ENCODE measurements at regions not wholly inside any gene's neighbourhood (a gene's known extent, or its start where the extent isn't known, plus 50 kb on each side); places are given as distances from the start of the nearest gene placed in this dataset.

- Histone ChIP-seq H3K4me1 (ENCODE audit: insufficient read depth) (peaks cover 3% of the 10 kb centered on the region), H3K27me3 (no peaks in the 10 kb centered on the region), H3K4me3 (no peak overlapping the region), H3K36me3 (no peaks in the 10 kb centered on the region), H3K27ac (no peak overlapping the region), H3K9me3 (no peaks in the 10 kb centered on the region)
- TF ChIP-seq, protein P1, sequence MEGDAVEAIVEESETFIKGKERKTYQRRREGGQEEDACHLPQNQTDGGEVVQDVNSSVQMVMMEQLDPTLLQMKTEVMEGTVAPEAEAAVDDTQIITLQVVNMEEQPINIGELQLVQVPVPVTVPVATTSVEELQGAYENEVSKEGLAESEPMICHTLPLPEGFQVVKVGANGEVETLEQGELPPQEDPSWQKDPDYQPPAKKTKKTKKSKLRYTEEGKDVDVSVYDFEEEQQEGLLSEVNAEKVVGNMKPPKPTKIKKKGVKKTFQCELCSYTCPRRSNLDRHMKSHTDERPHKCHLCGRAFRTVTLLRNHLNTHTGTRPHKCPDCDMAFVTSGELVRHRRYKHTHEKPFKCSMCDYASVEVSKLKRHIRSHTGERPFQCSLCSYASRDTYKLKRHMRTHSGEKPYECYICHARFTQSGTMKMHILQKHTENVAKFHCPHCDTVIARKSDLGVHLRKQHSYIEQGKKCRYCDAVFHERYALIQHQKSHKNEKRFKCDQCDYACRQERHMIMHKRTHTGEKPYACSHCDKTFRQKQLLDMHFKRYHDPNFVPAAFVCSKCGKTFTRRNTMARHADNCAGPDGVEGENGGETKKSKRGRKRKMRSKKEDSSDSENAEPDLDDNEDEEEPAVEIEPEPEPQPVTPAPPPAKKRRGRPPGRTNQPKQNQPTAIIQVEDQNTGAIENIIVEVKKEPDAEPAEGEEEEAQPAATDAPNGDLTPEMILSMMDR (IDR thresholded peaks at IDR 0.05): no peak
- no peak for TF ChIP-seq EP300 (IDR thresholded peaks at IDR 0.05)
- no peak for TF ChIP-seq POLR2A (IDR thresholded peaks at IDR 0.05)
- WGBS, 3 donors: 64 to 92% (median 81%) methylated on average over 7 of the region's 7 CpGs
- intact Hi-C loops (cut with DNase I): no loop called here
- DNase-seq: no peak
These were observed 71.6 kb downstream of the GJA1 start for GRCh38 chr6:121506761-121507754.

DNA sequence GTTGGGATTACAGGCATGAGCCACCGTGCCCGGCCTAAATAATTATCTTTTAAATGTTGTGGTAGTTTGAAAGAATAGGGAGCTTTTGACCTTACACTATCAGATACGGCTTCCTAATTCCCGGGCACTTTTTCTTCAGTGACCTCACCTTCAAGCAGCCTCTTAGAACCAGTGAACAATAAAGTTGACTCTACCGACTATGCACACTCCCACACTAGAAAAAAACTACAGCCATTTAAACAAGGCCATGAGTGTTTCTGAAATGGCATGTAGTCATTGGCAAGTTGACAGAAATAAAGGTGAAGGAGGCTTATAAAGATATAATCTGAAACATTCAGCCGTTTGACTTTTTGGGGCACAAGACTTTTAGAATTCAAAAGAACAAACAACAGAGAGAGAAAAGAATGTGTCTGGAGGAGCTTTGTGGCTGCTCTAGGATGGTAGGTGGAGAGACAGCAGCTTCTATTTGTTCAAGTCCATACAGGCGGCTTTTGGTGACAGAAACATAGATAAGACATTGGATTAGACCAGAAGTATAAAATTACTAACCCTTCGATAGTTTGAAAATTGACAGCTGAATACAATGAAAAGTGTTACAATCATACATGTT lies 75.2 kb downstream of the GJA1 start:
- no peaks in the 10 kb centered on the region for H3K36me3 ChIP-seq
- no peaks in the 10 kb centered on the region for H3K9me3 ChIP-seq
- DNase-seq: no peak
- 73 to 80% (median 74%) methylated on average over 8 of the region's 8 CpGs for WGBS, 3 donors
- H3K4me1 ChIP-seq (ENCODE audit: insufficient read depth): peaks cover 1% of the 10 kb centered on the region
- H3K27ac ChIP-seq: no peak overlapping the region
- TF ChIP-seq POLR2A (IDR thresholded peaks at IDR 0.05): no peak
- TF ChIP-seq, protein P1 (IDR thresholded peaks at IDR 0.05): no peak
- TF ChIP-seq EP300 (IDR thresholded peaks at IDR 0.05): no peak
- H3K4me3 ChIP-seq: no peak overlapping the region
- intact Hi-C loops (cut with DNase I): no loop called here
- no peaks in the 10 kb centered on the region for H3K27me3 ChIP-seq

GRCh38 chr6:121515630-121516265 lies 80.3 kb downstream of the GJA1 start:
- intact Hi-C loops (cut with DNase I): no loop called here
- no peaks in the 10 kb centered on the region for H3K9me3 ChIP-seq
- H3K4me3 ChIP-seq: no peak overlapping the region
- peaks cover 1% of the 10 kb centered on the region for H3K4me1 ChIP-seq (ENCODE audit: insufficient read depth)
- 90 to 95% (median 93%) methylated on average over 1 of the region's 1 CpG for WGBS, 3 donors
- DNase-seq: no peak
- no peaks in the 10 kb centered on the region for H3K27me3 ChIP-seq
- TF ChIP-seq POLR2A (IDR thresholded peaks at IDR 0.05): no peak
- H3K36me3 ChIP-seq: no peaks in the 10 kb centered on the region
- H3K27ac ChIP-seq: no peak overlapping the region

DNA sequence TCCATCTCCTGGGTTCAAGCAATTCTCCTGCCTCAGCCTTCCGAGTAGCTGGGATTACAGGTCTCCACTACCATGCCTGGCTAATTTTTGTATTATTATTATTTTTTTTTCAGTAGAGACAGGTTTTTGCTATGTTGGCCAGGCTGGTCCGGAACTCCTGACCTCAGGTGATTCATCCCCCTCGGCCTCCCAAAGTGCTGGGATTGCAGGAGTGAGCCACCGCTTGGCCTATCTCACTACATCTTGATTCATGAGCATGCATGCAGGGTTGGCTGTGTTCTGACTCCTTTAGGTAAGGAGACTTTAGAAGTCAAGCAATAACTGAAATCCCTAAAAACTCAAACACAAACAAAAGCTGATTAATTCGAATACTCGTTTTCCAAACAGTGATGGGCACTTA lies 80.9 kb downstream of the GJA1 start:
- Histone ChIP-seq H3K36me3 (no peaks in the 10 kb centered on the region), H3K4me3 (no peak overlapping the region), H3K27me3 (no peaks in the 10 kb centered on the region), H3K27ac (no peak overlapping the region), H3K9me3 (no peaks in the 10 kb centered on the region), H3K4me1 (ENCODE audit: insufficient read depth) (peaks cover 1% of the 10 kb centered on the region)
- DNase-seq: no peak
- 86 to 91% (median 90%) methylated on average over 6 of the region's 6 CpGs for WGBS, 3 donors
- intact Hi-C loops (cut with DNase I): no loop called here
- TF ChIP-seq EP300 (IDR thresholded peaks at IDR 0.05) (no peak), POLR2A (IDR thresholded peaks at IDR 0.05) (no peak)
- TF ChIP-seq, protein P1 (IDR thresholded peaks at IDR 0.05): no peak

Measured in ovary (tissue), 7 donors.